DOHH2 (cell line): ENCODE measurements at regions not wholly inside any gene's neighbourhood (a gene's known extent, or its start where the extent isn't known, plus 50 kb on each side); places are given as distances from the start of the nearest gene placed in this dataset.

Source experiments
- H3F3A ChIP-seq: fragments of 200-600 bp; sonication (generic), shearing (Covaris generic); 2 replicates; pipeline ENCODE4 v1.6.0; 2016; ENCODE audit warnings: antibody characterized with exemption, mild to moderate bottlenecking; ENCODE audit not compliant: control insufficient read depth, insufficient read depth
- H3K27ac ChIP-seq: fragments of 200-600 bp; sonication (generic); 2 replicates; pipeline ENCODE4 v1.5.1; 2014; ENCODE audit warnings: low read depth, mild to moderate bottlenecking, low read length, moderate library complexity
- H3K27me3 ChIP-seq: fragments of 200-600 bp; sonication (generic); 2 replicates; pipeline ENCODE4 v1.6.1; 2014; ENCODE audit warnings: mild to moderate bottlenecking, low read length, mixed read lengths; ENCODE audit not compliant: control insufficient read depth
- H3K36me3 ChIP-seq: fragments of 200-600 bp; sonication (generic); 2 replicates; pipeline ENCODE4 v1.6.1; 2014; ENCODE audit warnings: mild to moderate bottlenecking, low read length, moderate library complexity, mixed read lengths; ENCODE audit not compliant: control insufficient read depth
- H3K4me1 ChIP-seq: fragments of 200-600 bp; sonication (generic); 2 replicates; pipeline ENCODE4 v1.6.1; 2014; ENCODE audit warnings: mild to moderate bottlenecking, low read length, mixed read lengths; ENCODE audit not compliant: control insufficient read depth
- H3K4me2 ChIP-seq: fragments of 200-600 bp; sonication (generic); 2 replicates; pipeline ENCODE4 v1.6.0; 2014; ENCODE audit warnings: mild to moderate bottlenecking, low read length, moderate library complexity
- H3K4me3 ChIP-seq: fragments of 200-600 bp; sonication (generic); 2 replicates; pipeline ENCODE4 v1.5.1; 2014; ENCODE audit warnings: mild to moderate bottlenecking, low read length, mixed read lengths
- H3K79me2 ChIP-seq: fragments of 200-600 bp; sonication (generic); 2 replicates; pipeline ENCODE4 v1.6.1; 2014; ENCODE audit warnings: mild to moderate bottlenecking, low read length, mixed read lengths; ENCODE audit not compliant: control insufficient read depth
- H3K9me2 ChIP-seq: fragments of 200-600 bp; sonication (generic); replicated peaks from 2 replicates; pipeline ENCODE4 v1.6.1; 2014; ENCODE audit warnings: mild to moderate bottlenecking, low read length, mixed read lengths; ENCODE audit not compliant: control insufficient read depth
- H3K9me3 ChIP-seq: fragments of 200-600 bp; sonication (generic); 2 replicates; pipeline ENCODE4 v1.6.1; 2014; ENCODE audit warnings: antibody characterized with exemption, low read length, mixed read lengths; ENCODE audit not compliant: control insufficient read depth, insufficient read depth
- H4K20me1 ChIP-seq: fragments of 200-600 bp; sonication (generic); 2 replicates; pipeline ENCODE4 v1.6.0; 2014; ENCODE audit warnings: low read depth, mild to moderate bottlenecking, antibody characterized with exemption, low read length, moderate library complexity; ENCODE audit not compliant: control insufficient read depth, insufficient read depth
- CTCF ChIP-seq: fragments of 200-600 bp; sonication (generic); IDR thresholded peaks from one replicate; pipeline ENCODE4 v1.5.1; 2014; ENCODE audit warnings: antibody characterized with exemption, mild to moderate bottlenecking, low read depth, low read length; ENCODE audit not compliant: poor library complexity, severe bottlenecking
- EZH2phosphoT487 ChIP-seq: fragments of 200-600 bp; sonication (generic); IDR thresholded peaks from 2 replicates; pipeline ENCODE4 v1.6.1; 2017; ENCODE audit warnings: borderline replicate concordance, mild to moderate bottlenecking, antibody characterized with exemption, low read length, moderate library complexity, mixed read lengths

GRCh38 chr14:66432334-66432733 lies 53.8 kb upstream of the CCDC196 start:
- Histone ChIP-seq H3K4me3 (no peak overlapping the region), H3K9me2 (no peaks in the 10 kb centered on the region), H3K36me3 (no peaks in the 10 kb centered on the region), H4K20me1 (no peaks in the 10 kb centered on the region), H3K79me2 (no peaks in the 10 kb centered on the region), H3K27ac (no peak overlapping the region), H3K4me1 (no peaks in the 10 kb centered on the region), H3K4me2 (no peak overlapping the region), H3K27me3 (no peaks in the 10 kb centered on the region), H3K9me3 (no peaks in the 10 kb centered on the region), H3F3A (no peaks in the 10 kb centered on the region)
- TF ChIP-seq CTCF: no peak
- TF ChIP-seq EZH2phosphoT487: no peak

- Histone ChIP-seq H4K20me1 (no peaks in the 10 kb centered on the region), H3K4me3 (no peak overlapping the region)
Measured at GRCh38 chr14:66434464-66434863, 51.7 kb upstream of the CCDC196 start.

GRCh38 chr14:66435683-66436082 lies 50.5 kb upstream of the CCDC196 start:
- H4K20me1 ChIP-seq: no peaks in the 10 kb centered on the region
- H3K36me3 ChIP-seq: no peaks in the 10 kb centered on the region
- no peak overlapping the region for H3K4me3 ChIP-seq
- TF ChIP-seq EZH2phosphoT487 (no peak), CTCF (no peak)
- H3K4me1 ChIP-seq: no peaks in the 10 kb centered on the region
- H3K27me3 ChIP-seq: no peaks in the 10 kb centered on the region
- no peaks in the 10 kb centered on the region for H3F3A ChIP-seq
- H3K9me2 ChIP-seq: no peaks in the 10 kb centered on the region
- no peaks in the 10 kb centered on the region for H3K79me2 ChIP-seq
- H3K27ac ChIP-seq: no peak overlapping the region
- H3K9me3 ChIP-seq: peaks cover 15% of the 10 kb centered on the region; the same call in 1 of the 2 replicates
- no peak overlapping the region for H3K4me2 ChIP-seq

More at GRCh38 chr14:66434464-66434863, 51.7 kb upstream of the CCDC196 start:
- no peaks in the 10 kb centered on the region for H3K79me2 ChIP-seq
- TF ChIP-seq CTCF (no peak), EZH2phosphoT487 (no peak)
- no peak overlapping the region for H3K27ac ChIP-seq
- no peaks in the 10 kb centered on the region for H3K4me1 ChIP-seq
- H3F3A ChIP-seq: no peaks in the 10 kb centered on the region
- peaks cover 10% of the 10 kb centered on the region; the same call in 1 of the 2 replicates for H3K9me3 ChIP-seq
- H3K4me2 ChIP-seq: no peak overlapping the region
- no peaks in the 10 kb centered on the region for H3K27me3 ChIP-seq
- H3K9me2 ChIP-seq: no peaks in the 10 kb centered on the region
- H3K36me3 ChIP-seq: no peaks in the 10 kb centered on the region
